ENCODE measurements at regions not wholly inside any gene's neighbourhood (a gene's known extent, or its start where the extent isn't known, plus 50 kb on each side); places are given as distances from the start of the nearest gene placed in this dataset.

GRCh38 chr17:54493691-54494090 is 407.0 kb upstream of the TOM1L1 start:
- H3K4me3 ChIP-seq (ENCODE audit: control insufficient read depth in 2 of 3, extremely low read depth in 1 of 3, insufficient read depth in 2 of 3, low read depth in 1 of 3, low read length in 3 of 3) = no peak overlapping the region
- DNase-seq (ENCODE audit: low read depth, low spot score) (no peak), FAIRE-seq (no peak)
- no peaks in the 10 kb centered on the region for H3K36me3 ChIP-seq (ENCODE audit: control insufficient read depth in 2 of 2, extremely low read depth in 1 of 2, insufficient read depth in 2 of 2, low read length in 2 of 2)
- no peaks in the 10 kb centered on the region for H3K27me3 ChIP-seq (ENCODE audit: control insufficient read depth, extremely low read depth, insufficient read depth, low read length)
- dilution Hi-C loops (cut with MboI; ENCODE audit: extremely low pct_ligation_motif_present, low sequenced_read_pairs) = no loop called here
- no peak for TF ChIP-seq CTCF (optimal IDR thresholded peaks at IDR 0.05 in 1 of 3, IDR thresholded peaks at IDR 0.05 in 1 of 3, conservative IDR thresholded peaks at IDR 0.05 in 1 of 3; ENCODE audit: extremely low read depth in 1 of 3, insufficient read depth in 2 of 3, low read length in 3 of 3)
- TF ChIP-seq EZH2 (IDR thresholded peaks at IDR 0.05; ENCODE audit: low read length) = no peak
- no peak overlapping the region for H2AFZ ChIP-seq (ENCODE audit: control insufficient read depth, low read length)
- no peaks in the 10 kb centered on the region for H3K9me1 ChIP-seq (ENCODE audit: control insufficient read depth, extremely low read depth, insufficient read depth, low read length)
- H3K4me2 ChIP-seq (ENCODE audit: control insufficient read depth, extremely low read depth, insufficient read depth, low read depth, low read length) = no peak overlapping the region
- no peaks in the 10 kb centered on the region for H3K79me2 ChIP-seq (ENCODE audit: control insufficient read depth, insufficient read depth, low read length)
- H3K27ac ChIP-seq (ENCODE audit: control insufficient read depth, insufficient read depth, low read length) = no peak overlapping the region
- H3K9ac ChIP-seq (ENCODE audit: control insufficient read depth, extremely low read depth, insufficient read depth, low read length) = no peak overlapping the region
- no peaks in the 10 kb centered on the region for H3K4me1 ChIP-seq (ENCODE audit: control insufficient read depth, extremely low read depth, insufficient read depth, low read length)
- no peaks in the 10 kb centered on the region for H4K20me1 ChIP-seq (ENCODE audit: control insufficient read depth, extremely low read depth, insufficient read depth, low read length)
- H3K9me3 ChIP-seq (ENCODE audit: control insufficient read depth, low read depth, low read length) = no peaks in the 10 kb centered on the region

GRCh38 chr17:54494721-54495715 is 405.6 kb upstream of the TOM1L1 start:
- Histone ChIP-seq H3K4me1 (ENCODE audit: control insufficient read depth, extremely low read depth, insufficient read depth, low read length) (no peaks in the 10 kb centered on the region), H3K79me2 (ENCODE audit: control insufficient read depth, insufficient read depth, low read length) (no peaks in the 10 kb centered on the region), H3K27me3 (ENCODE audit: control insufficient read depth, extremely low read depth, insufficient read depth, low read length) (no peaks in the 10 kb centered on the region), H3K9me1 (ENCODE audit: control insufficient read depth, extremely low read depth, insufficient read depth, low read length) (no peaks in the 10 kb centered on the region), H3K9ac (ENCODE audit: control insufficient read depth, extremely low read depth, insufficient read depth, low read length) (no peak overlapping the region), H3K27ac (ENCODE audit: control insufficient read depth, insufficient read depth, low read length) (no peak overlapping the region), H3K4me3 (ENCODE audit: control insufficient read depth in 2 of 3, extremely low read depth in 1 of 3, insufficient read depth in 2 of 3, low read depth in 1 of 3, low read length in 3 of 3) (no peak overlapping the region), H2AFZ (ENCODE audit: control insufficient read depth, low read length) (no peak overlapping the region), H3K36me3 (ENCODE audit: control insufficient read depth in 2 of 2, extremely low read depth in 1 of 2, insufficient read depth in 2 of 2, low read length in 2 of 2) (no peaks in the 10 kb centered on the region), H3K9me3 (ENCODE audit: control insufficient read depth, low read depth, low read length) (no peaks in the 10 kb centered on the region), H4K20me1 (ENCODE audit: control insufficient read depth, extremely low read depth, insufficient read depth, low read length) (no peaks in the 10 kb centered on the region), H3K4me2 (ENCODE audit: control insufficient read depth, extremely low read depth, insufficient read depth, low read depth, low read length) (no peak overlapping the region)
- FAIRE-seq (no peak), DNase-seq (ENCODE audit: low read depth, low spot score) (no peak)
- TF ChIP-seq CTCF (optimal IDR thresholded peaks at IDR 0.05 in 1 of 3, IDR thresholded peaks at IDR 0.05 in 1 of 3, conservative IDR thresholded peaks at IDR 0.05 in 1 of 3; ENCODE audit: extremely low read depth in 1 of 3, insufficient read depth in 2 of 3, low read length in 3 of 3) = no peak
- TF ChIP-seq EZH2 (IDR thresholded peaks at IDR 0.05; ENCODE audit: low read length) = no peak
- dilution Hi-C loops (cut with MboI; ENCODE audit: extremely low pct_ligation_motif_present, low sequenced_read_pairs) = no loop called here
